SK-N-SH (cell line): ENCODE measurements at regions not wholly inside any gene's neighbourhood (a gene's known extent, or its start where the extent isn't known, plus 50 kb on each side); places are given as distances from the start of the nearest gene placed in this dataset.

ENCODE experiments used
- CTCF ChIP-seq: fragments of 200-600 bp; sonication (generic); IDR thresholded peaks from 2 replicates; pipeline ENCODE4 v1.6.1; 2017; ENCODE audit warnings: antibody characterized with exemption, mild to moderate bottlenecking, moderate library complexity
- EP300 ChIP-seq, 2 experiments: IDR thresholded peaks; 2 replicates each; pipeline versions ENCODE4 v1.4.0 to v1.6.1; 2012; ENCODE audit warnings: borderline replicate concordance in 1 of 2, low read depth in 1 of 2, low read length in 1 of 2
- EZH2phosphoT487 ChIP-seq: fragments of 200-600 bp; sonication (generic); IDR thresholded peaks from 2 replicates; pipeline ENCODE4 v1.6.1; 2017; ENCODE audit warnings: low read depth, mixed run types, mild to moderate bottlenecking, antibody characterized with exemption, moderate library complexity, borderline replicate concordance
- FOXJ3 ChIP-seq: sonication (generic); formaldehyde crosslinking; IDR thresholded peaks from 2 replicates; pipeline ENCODE4 v1.5.1; 2020; ENCODE audit warnings: mild to moderate bottlenecking, missing genetic modification reagents
- GABPA ChIP-seq: IDR thresholded peaks from 2 replicates; pipeline ENCODE4 v1.4.0; 2012; ENCODE audit warnings: low read depth, mild to moderate bottlenecking
- RAD21 ChIP-seq: IDR thresholded peaks from 2 replicates; pipeline ENCODE4 v1.6.1; 2012; ENCODE audit warnings: mild to moderate bottlenecking, low read length
- REST ChIP-seq: IDR thresholded peaks from 2 replicates; pipeline ENCODE4 v1.6.1; 2012; ENCODE audit warnings: mild to moderate bottlenecking, low read depth, low read length, moderate library complexity
- RFX5 ChIP-seq: IDR thresholded peaks from 2 replicates; pipeline ENCODE4 v1.6.1; 2012; ENCODE audit warnings: mild to moderate bottlenecking, improper control_type of control experiment, low read length
- RXRA ChIP-seq: IDR thresholded peaks from 2 replicates; pipeline ENCODE4 v1.4.0; 2012; ENCODE audit warnings: low read depth, mild to moderate bottlenecking, borderline replicate concordance
- SIN3A ChIP-seq: IDR thresholded peaks from 2 replicates; pipeline ENCODE4 v1.6.1; 2012; ENCODE audit warnings: low read depth, mild to moderate bottlenecking, low read length, moderate library complexity, borderline replicate concordance
- TAF1 ChIP-seq: IDR thresholded peaks from 2 replicates; pipeline ENCODE4 v1.6.1; 2012; ENCODE audit warnings: low read depth, mild to moderate bottlenecking, low read length, moderate library complexity, borderline replicate concordance
- TEAD4 ChIP-seq: IDR thresholded peaks from 2 replicates; pipeline ENCODE4 v1.4.0; 2012; ENCODE audit warnings: mild to moderate bottlenecking, borderline replicate concordance; ENCODE audit not compliant: insufficient read depth
- YY1 ChIP-seq: IDR thresholded peaks from 2 replicates; pipeline ENCODE4 v1.4.0; 2012; ENCODE audit warnings: low read depth, mild to moderate bottlenecking
- TF ChIP-seq, protein P1 (sequence below): IDR thresholded peaks from 2 replicates; pipeline ENCODE4 v1.4.0; 2012; ENCODE audit warnings: low read depth, borderline replicate concordance

GRCh38 chr14:44766285-44766684 lies 195.5 kb downstream of the KLHL28 start:
- TF ChIP-seq CTCF (no peak), EZH2phosphoT487 (no peak), YY1 (no peak), SIN3A (no peak), GABPA (no peak), TEAD4 (no peak), RXRA (no peak), REST (no peak), RFX5 (no peak), RAD21 (no peak), EP300 (IDR thresholded peaks at IDR 0.05; ENCODE audit: borderline replicate concordance in 1 of 2, low read depth in 1 of 2, low read length in 1 of 2) (no peak), TAF1 (no peak), FOXJ3 (CRISPR knock-in tag) (no peak)
- TF ChIP-seq, protein P1, sequence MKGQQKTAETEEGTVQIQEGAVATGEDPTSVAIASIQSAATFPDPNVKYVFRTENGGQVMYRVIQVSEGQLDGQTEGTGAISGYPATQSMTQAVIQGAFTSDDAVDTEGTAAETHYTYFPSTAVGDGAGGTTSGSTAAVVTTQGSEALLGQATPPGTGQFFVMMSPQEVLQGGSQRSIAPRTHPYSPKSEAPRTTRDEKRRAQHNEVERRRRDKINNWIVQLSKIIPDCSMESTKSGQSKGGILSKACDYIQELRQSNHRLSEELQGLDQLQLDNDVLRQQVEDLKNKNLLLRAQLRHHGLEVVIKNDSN, result no peak
